Peyer's patch (tissue), 4 donors: ENCODE measurements at regions not wholly inside any gene's neighbourhood (a gene's known extent, or its start where the extent isn't known, plus 50 kb on each side); places are given as distances from the start of the nearest gene placed in this dataset.
"Not testable (repeated sequence)": the region's sequence is repeated elsewhere in the genome, so short reads cannot be mapped to it uniquely, and the experiment has no call there.

Source experiments
- DNase-seq, 3 donors: peaks; one replicate each; pipeline ENCODE4 v3.0.0-alpha.2; 2017 to 2019
- H3K27ac ChIP-seq, 4 donors: fragments of 200-600 bp; sonication (generic); one replicate each; pipeline ENCODE4 v1.5.1; 2016 to 2019
- H3K27me3 ChIP-seq, 2 donors: fragments of 200-600 bp; sonication (generic); one replicate each; pipeline ENCODE4 v1.5.1; 2019
- H3K36me3 ChIP-seq, 3 donors: fragments of 200-600 bp; sonication (generic); one replicate each; pipeline ENCODE4 v1.5.1; 2016 to 2019
- H3K4me1 ChIP-seq, 4 donors: fragments of 200-600 bp; sonication (generic); one replicate each; pipeline ENCODE4 v1.5.1; 2016 to 2019
- H3K4me3 ChIP-seq, 4 donors: fragments of 200-600 bp; sonication (generic); 1 replicate in 3 of 4; 2 replicates in 1 of 4; pipeline ENCODE4 v1.5.1; 2016 to 2019; ENCODE audit warnings: mild to moderate bottlenecking in 1 of 4
- H3K9me3 ChIP-seq, 4 donors: fragments of 200-600 bp; sonication (generic); one replicate each; pipeline ENCODE4 v1.5.1; 2016 to 2019; ENCODE audit warnings: mild to moderate bottlenecking in 1 of 4
- CTCF ChIP-seq, 6 experiments: fragments of 450-650 bp in 4 of 6; fragments of 200-600 bp in 2 of 6; sonication (generic) in 1 of 6; IDR thresholded peaks; one replicate each; pipeline ENCODE4 v1.5.1; 2017 to 2019; ENCODE audit warnings: antibody characterized with exemption in 6 of 6, mild to moderate bottlenecking in 3 of 6, moderate library complexity in 1 of 6
- POLR2A ChIP-seq, 2 donors: fragments of 450-650 bp; IDR thresholded peaks; one replicate each; pipeline ENCODE4 v1.5.1; 2017; ENCODE audit warnings: antibody characterized with exemption in 2 of 2, mild to moderate bottlenecking in 2 of 2, moderate library complexity in 2 of 2

DNA sequence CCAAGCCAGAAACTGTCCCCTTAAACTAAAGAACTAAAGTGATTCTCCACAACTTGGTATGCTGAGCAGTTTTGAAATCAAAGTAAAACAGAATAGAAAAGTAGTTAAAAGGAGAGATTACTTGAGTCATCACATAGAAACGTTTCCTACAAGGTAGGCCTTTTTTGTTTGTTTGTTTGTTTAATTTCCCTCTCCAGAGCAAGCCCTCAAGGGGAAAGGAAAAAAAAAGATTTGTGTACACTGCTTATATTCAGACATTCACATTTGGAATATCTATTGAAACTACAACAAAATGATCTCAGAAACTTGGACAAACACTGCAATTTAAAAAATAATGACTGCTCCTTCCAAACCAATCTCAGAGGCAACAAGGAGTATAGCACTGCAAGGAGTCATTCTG, 304.7 kb upstream of the NREP start:
- H3K4me1 ChIP-seq = no peaks in the 10 kb centered on the region
- H3K27ac ChIP-seq = no peak overlapping the region
- TF ChIP-seq CTCF (IDR thresholded peaks at IDR 0.05) (no peak), POLR2A (IDR thresholded peaks at IDR 0.05) (no peak)
- H3K9me3 ChIP-seq = no peaks in the 10 kb centered on the region
- no peaks in the 10 kb centered on the region for H3K27me3 ChIP-seq
- H3K36me3 ChIP-seq = no peaks in the 10 kb centered on the region
- DNase-seq = no peak
- H3K4me3 ChIP-seq = no peak overlapping the region

DNA sequence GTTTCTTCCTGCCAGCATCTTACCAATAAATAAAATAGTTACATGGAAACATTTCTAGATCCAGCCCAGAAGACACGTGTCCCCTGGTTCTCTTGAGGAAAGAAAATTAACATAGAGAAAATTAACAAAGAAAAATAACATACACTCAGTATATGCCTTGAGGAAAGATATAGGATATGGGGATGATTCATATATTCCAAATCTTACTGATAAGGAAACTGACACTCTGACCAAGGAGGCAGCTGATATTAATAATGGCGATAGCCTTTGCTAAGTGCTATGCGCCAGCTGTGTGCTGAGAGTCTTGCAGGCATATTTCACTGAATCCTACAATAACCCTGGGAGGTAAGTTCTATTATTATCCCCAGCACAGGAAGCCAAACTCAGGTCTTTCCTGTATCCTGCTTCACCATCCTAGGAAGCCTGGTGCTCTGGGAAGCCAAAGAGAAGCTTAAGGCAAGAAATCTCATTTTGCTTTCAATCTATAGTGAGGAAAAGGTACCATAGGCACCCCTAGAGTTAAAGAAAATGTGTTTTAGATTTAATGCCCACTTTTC, 302.7 kb upstream of the NREP start:
- Histone ChIP-seq H3K36me3 (no peaks in the 10 kb centered on the region), H3K4me1 (no peaks in the 10 kb centered on the region), H3K9me3 (no peaks in the 10 kb centered on the region), H3K27me3 (no peaks in the 10 kb centered on the region), H3K4me3 (no peak overlapping the region), H3K27ac (no peak overlapping the region)
- no peak for DNase-seq
- TF ChIP-seq CTCF (IDR thresholded peaks at IDR 0.05) (no peak), POLR2A (IDR thresholded peaks at IDR 0.05) (no peak)

- Histone ChIP-seq H3K27me3 (no peaks in the 10 kb centered on the region), H3K4me1 (no peaks in the 10 kb centered on the region), H3K9me3 (no peaks in the 10 kb centered on the region), H3K4me3 (no peak overlapping the region), H3K36me3 (no peaks in the 10 kb centered on the region), H3K27ac (no peak overlapping the region)
- DNase-seq = no peak
- TF ChIP-seq CTCF (IDR thresholded peaks at IDR 0.05) (no peak), POLR2A (IDR thresholded peaks at IDR 0.05) (no peak)
These were observed 292.7 kb upstream of the NREP start for GRCh38 chr5:112049738-112050137.

GRCh38 chr5:112036206-112036605, 279.2 kb upstream of the NREP start:
- no peaks in the 10 kb centered on the region for H3K27me3 ChIP-seq
- H3K4me1 ChIP-seq = no peaks in the 10 kb centered on the region
- TF ChIP-seq CTCF (IDR thresholded peaks at IDR 0.05) = no peak
- TF ChIP-seq POLR2A (IDR thresholded peaks at IDR 0.05) = no peak
- H3K4me3 ChIP-seq = no peak overlapping the region
- H3K27ac ChIP-seq = no peak overlapping the region
- no peak for DNase-seq
- H3K9me3 ChIP-seq = no peaks in the 10 kb centered on the region
- H3K36me3 ChIP-seq = no peaks in the 10 kb centered on the region

GRCh38 chr5:112034421-112034979, 277.5 kb upstream of the NREP start:
- no peak overlapping the region for H3K4me3 ChIP-seq
- TF ChIP-seq POLR2A (IDR thresholded peaks at IDR 0.05) (no peak), CTCF (IDR thresholded peaks at IDR 0.05) (no peak)
- no peaks in the 10 kb centered on the region for H3K9me3 ChIP-seq
- no peak overlapping the region for H3K27ac ChIP-seq
- H3K36me3 ChIP-seq = no peaks in the 10 kb centered on the region
- H3K4me1 ChIP-seq = no peaks in the 10 kb centered on the region
- H3K27me3 ChIP-seq = no peaks in the 10 kb centered on the region
- no peak for DNase-seq

DNA sequence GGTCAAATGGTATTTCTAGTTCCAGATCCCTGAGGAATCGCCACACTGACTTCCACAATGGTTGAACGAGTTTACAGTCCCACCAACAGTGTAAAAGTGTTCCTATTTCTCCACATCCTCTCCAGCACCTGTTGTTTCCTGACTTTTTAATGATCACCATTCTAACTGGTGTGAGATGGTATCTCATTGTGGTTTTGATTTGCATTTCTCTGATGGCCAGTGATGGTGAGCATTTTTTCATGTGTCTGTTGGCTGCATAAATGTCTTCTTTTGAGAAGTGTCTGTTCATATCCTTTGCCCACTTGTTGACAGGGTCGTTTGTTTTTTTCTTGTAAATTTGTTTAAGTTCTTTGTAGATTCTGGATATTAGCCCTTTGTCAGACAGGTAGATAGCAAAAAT, 269.9 kb upstream of the NREP start:
- not testable (repeated sequence) for H3K36me3 ChIP-seq, H3K4me1 ChIP-seq, H3K4me3 ChIP-seq, DNase-seq, H3K9me3 ChIP-seq, H3K27ac ChIP-seq, H3K27me3 ChIP-seq
